Activated CD8-positive, alpha-beta memory T cell treated with anti-CD3 and anti-CD28 coated beads, Interleukin-2, amount 50 U/mL, for 24 hours (primary cell): ENCODE measurements at regions not wholly inside any gene's neighbourhood (a gene's known extent, or its start where the extent isn't known, plus 50 kb on each side); places are given as distances from the start of the nearest gene placed in this dataset.
"Not testable (repeated sequence)": the region's sequence is repeated elsewhere in the genome, so short reads cannot be mapped to it uniquely, and the experiment has no call there.

Source experiments
- DNase-seq: peaks from one replicate; pipeline ENCODE4 v3.0.0-alpha.2; 2020; ENCODE audit errors: extremely low read depth

- no peak for DNase-seq
These were observed 56.3 kb upstream of the NCKAP5 start for GRCh38 chr2:133624551-133624950.

- DNase-seq: no peak
These were observed 59.5 kb upstream of the NCKAP5 start for GRCh38 chr2:133627741-133628140.

GRCh38 chr2:133633309-133633708 is 65.0 kb upstream of the NCKAP5 start:
- DNase-seq: no peak

GRCh38 chr2:133633881-133634409 is 65.7 kb upstream of the NCKAP5 start:
- DNase-seq: no peak

GRCh38 chr2:133635131-133635530 is 66.9 kb upstream of the NCKAP5 start:
- no peak for DNase-seq

GRCh38 chr2:133636287-133636686 is 68.0 kb upstream of the NCKAP5 start:
- no peak for DNase-seq

GRCh38 chr2:133640103-133640502 is 71.8 kb upstream of the NCKAP5 start:
- DNase-seq: no peak

- no peak for DNase-seq
These were observed 73.2 kb upstream of the NCKAP5 start for GRCh38 chr2:133641497-133641896.

GRCh38 chr2:133641942-133642725 is 73.9 kb upstream of the NCKAP5 start:
- no peak for DNase-seq

GRCh38 chr2:133642791-133643191 is 74.5 kb upstream of the NCKAP5 start:
- DNase-seq: no peak

- no peak for DNase-seq
These were observed 75.6 kb upstream of the NCKAP5 start for GRCh38 chr2:133643863-133644262.

GRCh38 chr2:133644846-133645245 is 76.6 kb upstream of the NCKAP5 start:
- no peak for DNase-seq

- not testable (repeated sequence) for DNase-seq
These were observed 79.1 kb upstream of the NCKAP5 start for GRCh38 chr2:133647386-133647785.

GRCh38 chr2:133651861-133652260 is 83.6 kb upstream of the NCKAP5 start:
- DNase-seq: no peak

GRCh38 chr2:133652398-133652797 is 84.1 kb upstream of the NCKAP5 start:
- no peak for DNase-seq

- DNase-seq: no peak
These were observed 84.8 kb upstream of the NCKAP5 start for GRCh38 chr2:133653056-133653455.

GRCh38 chr2:133654949-133655348 is 86.7 kb upstream of the NCKAP5 start:
- no peak for DNase-seq

GRCh38 chr2:133655610-133656009 is 87.3 kb upstream of the NCKAP5 start:
- no peak for DNase-seq

- no peak for DNase-seq
These were observed 89.3 kb upstream of the NCKAP5 start for GRCh38 chr2:133657591-133657990.

GRCh38 chr2:133658020-133658903 is 90.0 kb upstream of the NCKAP5 start:
- no peak for DNase-seq

- DNase-seq: no peak
These were observed 92.2 kb upstream of the NCKAP5 start for GRCh38 chr2:133660510-133660909.

GRCh38 chr2:133661392-133661791 is 93.1 kb upstream of the NCKAP5 start:
- no peak for DNase-seq

- no peak for DNase-seq
These were observed 98.4 kb upstream of the NCKAP5 start for GRCh38 chr2:133666621-133667020.
